Nephron (organoid): ENCODE measurements at regions not wholly inside any gene's neighbourhood (a gene's known extent, or its start where the extent isn't known, plus 50 kb on each side); places are given as distances from the start of the nearest gene placed in this dataset.

Source experiments
- H3K27ac Mint-ChIP-seq, 3 experiments: 2 replicates each; pipeline ENCODE4 v1.8.0; 2020; ENCODE audit warnings: mixed read lengths in 3 of 3, mild to moderate bottlenecking in 2 of 3, moderate library complexity in 1 of 3
- H3K27me3 Mint-ChIP-seq: 2 replicates; pipeline ENCODE4 v1.8.0; 2021; ENCODE audit warnings: low read depth, mild to moderate bottlenecking, moderate library complexity, mixed read lengths
- H3K36me3 Mint-ChIP-seq: 2 replicates; pipeline ENCODE4 v1.8.0; 2020; ENCODE audit warnings: low read depth, mixed read lengths
- H3K4me1 Mint-ChIP-seq: 2 replicates; pipeline ENCODE4 v1.8.0; 2020; ENCODE audit warnings: mixed read lengths
- H3K4me3 Mint-ChIP-seq, 3 experiments: 2 replicates each; pipeline ENCODE4 v1.8.0; 2020; ENCODE audit warnings: mild to moderate bottlenecking in 3 of 3, mixed read lengths in 3 of 3, moderate library complexity in 2 of 3
- H3K9me3 Mint-ChIP-seq: 2 replicates; pipeline ENCODE4 v1.8.0; 2020; ENCODE audit warnings: mixed read lengths
- TF ChIP-seq, protein P1 (sequence below), 3 experiments: fragments of 200-600 bp; sonication (generic); IDR thresholded peaks; one replicate each; pipeline ENCODE4 v1.5.0; 2021; ENCODE audit warnings: antibody characterized with exemption in 3 of 3; ENCODE audit not compliant: unreplicated experiment in 3 of 3

DNA sequence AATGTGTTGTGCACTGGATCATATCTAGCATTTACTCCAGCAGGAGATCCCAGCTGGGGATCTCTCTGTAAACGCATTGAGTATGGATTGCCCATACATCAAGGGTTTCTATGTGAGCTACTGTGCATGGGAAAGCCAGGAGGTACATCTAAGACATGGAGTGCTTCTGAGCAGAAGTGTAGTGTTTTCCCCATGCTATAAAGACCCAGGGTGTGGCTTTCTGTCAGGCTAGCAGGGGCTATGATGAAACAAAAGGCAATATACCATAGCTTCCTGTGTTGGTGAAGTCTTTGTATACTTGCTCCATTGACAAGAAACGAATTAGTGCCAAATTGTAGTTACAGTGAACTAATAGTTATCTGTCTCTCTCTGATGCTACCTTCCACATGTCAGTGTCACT, 329.3 kb upstream of the TLE4 start:
- Mint-ChIP-seq H3K4me3 (no peak overlapping the region), H3K27me3 (peaks cover 36% of the 10 kb centered on the region), H3K9me3 (no peaks in the 10 kb centered on the region), H3K4me1 (no peaks in the 10 kb centered on the region), H3K27ac (no peak overlapping the region), H3K36me3 (no peaks in the 10 kb centered on the region)
- TF ChIP-seq, protein P1, sequence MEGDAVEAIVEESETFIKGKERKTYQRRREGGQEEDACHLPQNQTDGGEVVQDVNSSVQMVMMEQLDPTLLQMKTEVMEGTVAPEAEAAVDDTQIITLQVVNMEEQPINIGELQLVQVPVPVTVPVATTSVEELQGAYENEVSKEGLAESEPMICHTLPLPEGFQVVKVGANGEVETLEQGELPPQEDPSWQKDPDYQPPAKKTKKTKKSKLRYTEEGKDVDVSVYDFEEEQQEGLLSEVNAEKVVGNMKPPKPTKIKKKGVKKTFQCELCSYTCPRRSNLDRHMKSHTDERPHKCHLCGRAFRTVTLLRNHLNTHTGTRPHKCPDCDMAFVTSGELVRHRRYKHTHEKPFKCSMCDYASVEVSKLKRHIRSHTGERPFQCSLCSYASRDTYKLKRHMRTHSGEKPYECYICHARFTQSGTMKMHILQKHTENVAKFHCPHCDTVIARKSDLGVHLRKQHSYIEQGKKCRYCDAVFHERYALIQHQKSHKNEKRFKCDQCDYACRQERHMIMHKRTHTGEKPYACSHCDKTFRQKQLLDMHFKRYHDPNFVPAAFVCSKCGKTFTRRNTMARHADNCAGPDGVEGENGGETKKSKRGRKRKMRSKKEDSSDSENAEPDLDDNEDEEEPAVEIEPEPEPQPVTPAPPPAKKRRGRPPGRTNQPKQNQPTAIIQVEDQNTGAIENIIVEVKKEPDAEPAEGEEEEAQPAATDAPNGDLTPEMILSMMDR (IDR thresholded peaks at IDR 0.05; ENCODE audit: unreplicated experiment in 3 of 3) = no peak

GRCh38 chr9:79246170-79246569, 325.6 kb upstream of the TLE4 start:
- no peak overlapping the region for H3K4me3 Mint-ChIP-seq
- peaks cover 31% of the 10 kb centered on the region for H3K27me3 Mint-ChIP-seq
- H3K27ac Mint-ChIP-seq = no peak overlapping the region
- no peaks in the 10 kb centered on the region for H3K4me1 Mint-ChIP-seq
- H3K36me3 Mint-ChIP-seq = no peaks in the 10 kb centered on the region
- TF ChIP-seq, protein P1 (IDR thresholded peaks at IDR 0.05; ENCODE audit: unreplicated experiment in 3 of 3) = no peak
- no peaks in the 10 kb centered on the region for H3K9me3 Mint-ChIP-seq

DNA sequence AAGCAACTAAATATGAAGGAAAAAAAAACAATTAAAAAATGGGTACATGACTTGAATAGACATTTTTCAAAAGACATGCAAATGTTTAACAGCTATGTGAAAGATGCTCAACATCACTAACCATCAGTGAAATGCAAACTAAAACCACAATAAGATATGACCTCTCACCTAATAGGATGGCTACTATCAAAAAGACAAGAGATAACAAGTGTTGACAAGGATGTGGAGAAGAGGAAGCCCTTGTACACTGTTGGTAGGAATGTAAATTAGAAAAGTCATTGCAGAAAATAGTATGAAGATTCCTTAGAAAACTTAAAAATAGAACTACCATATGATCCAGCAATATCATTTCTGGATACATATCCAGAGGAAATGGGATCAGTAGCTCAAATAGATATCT, 324.7 kb upstream of the TLE4 start:
- H3K27me3 Mint-ChIP-seq = peaks cover 36% of the 10 kb centered on the region
- H3K4me3 Mint-ChIP-seq = no peak overlapping the region
- TF ChIP-seq, protein P1 (IDR thresholded peaks at IDR 0.05; ENCODE audit: unreplicated experiment in 3 of 3) = no peak
- no peaks in the 10 kb centered on the region for H3K36me3 Mint-ChIP-seq
- no peak overlapping the region for H3K27ac Mint-ChIP-seq
- peaks cover 4% of the 10 kb centered on the region for H3K9me3 Mint-ChIP-seq
- H3K4me1 Mint-ChIP-seq = no peaks in the 10 kb centered on the region

DNA sequence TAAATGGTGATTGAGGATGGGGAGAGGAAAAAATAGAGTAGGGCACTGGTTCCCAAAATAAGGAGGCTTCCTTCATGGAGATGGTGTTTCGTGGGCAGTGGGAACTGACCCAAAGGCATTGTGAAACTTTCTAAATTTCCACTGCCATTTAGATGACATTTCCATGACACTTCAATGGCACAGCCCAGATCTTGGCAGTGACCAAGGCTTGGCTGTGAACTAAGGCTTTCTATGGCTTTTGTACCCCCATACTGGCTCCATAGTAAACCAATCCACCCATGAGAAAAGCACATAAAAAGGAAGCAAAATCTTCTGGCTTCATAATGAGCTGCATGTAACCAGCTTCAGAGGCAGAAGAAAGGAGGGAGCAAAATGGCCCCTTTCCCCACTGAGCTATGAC, 321.0 kb upstream of the TLE4 start:
- Mint-ChIP-seq H3K4me1 (peaks cover 4% of the 10 kb centered on the region), H3K4me3 (no peak overlapping the region), H3K9me3 (peaks cover 11% of the 10 kb centered on the region), H3K27me3 (peaks cover 34% of the 10 kb centered on the region), H3K36me3 (no peaks in the 10 kb centered on the region), H3K27ac (no peak overlapping the region)
- TF ChIP-seq, protein P1 (IDR thresholded peaks at IDR 0.05; ENCODE audit: unreplicated experiment in 3 of 3) = no peak

DNA sequence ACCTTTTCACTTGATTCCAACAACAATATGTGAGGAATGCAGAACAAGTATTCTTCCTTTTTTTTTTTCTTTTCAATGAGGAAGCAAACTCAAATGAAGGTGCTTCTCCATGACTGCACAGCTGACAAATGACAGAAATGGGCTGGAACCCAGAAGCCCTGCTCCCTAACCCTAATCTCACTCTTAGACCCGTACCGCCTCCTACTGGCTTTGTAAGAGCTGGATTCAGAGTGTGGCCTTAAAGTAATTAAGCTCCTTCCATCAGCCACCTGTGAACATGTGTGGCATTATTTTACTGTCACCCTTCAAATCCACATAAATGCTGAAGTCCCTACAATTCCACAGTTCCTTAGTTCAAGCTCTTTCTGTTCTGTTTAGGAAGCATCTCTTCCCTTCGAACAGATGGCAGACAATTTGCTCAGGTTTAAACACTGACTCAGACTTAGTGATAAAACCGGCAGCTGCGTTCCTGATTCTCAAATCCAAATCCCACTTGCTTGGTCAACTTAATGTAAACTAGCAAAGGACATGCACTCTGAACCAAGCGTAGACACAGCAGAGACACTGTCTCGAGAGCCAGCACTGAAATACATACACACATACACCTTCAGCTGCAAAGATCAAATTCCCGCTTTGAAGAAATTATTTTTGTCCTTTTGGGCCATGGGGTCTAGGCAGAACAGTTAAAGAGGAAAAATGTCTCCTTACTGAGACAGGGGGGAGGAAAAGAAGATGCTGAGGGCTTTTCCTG, 316.7 kb upstream of the TLE4 start:
- no peak overlapping the region for H3K27ac Mint-ChIP-seq
- H3K4me3 Mint-ChIP-seq = no peak overlapping the region
- TF ChIP-seq, protein P1 (IDR thresholded peaks at IDR 0.05; ENCODE audit: unreplicated experiment in 3 of 3) = peak in 1 of 3 experiments; percentile 28
- H3K36me3 Mint-ChIP-seq = no peaks in the 10 kb centered on the region
- peaks cover 34% of the 10 kb centered on the region for H3K27me3 Mint-ChIP-seq
- H3K9me3 Mint-ChIP-seq = peaks cover 11% of the 10 kb centered on the region
- H3K4me1 Mint-ChIP-seq = peaks cover 4% of the 10 kb centered on the region

GRCh38 chr9:79255651-79256260, 316.0 kb upstream of the TLE4 start:
- Mint-ChIP-seq H3K27ac (no peak overlapping the region), H3K4me1 (peaks cover 4% of the 10 kb centered on the region), H3K27me3 (peaks cover 41% of the 10 kb centered on the region), H3K9me3 (peaks cover 11% of the 10 kb centered on the region), H3K4me3 (no peak overlapping the region), H3K36me3 (no peaks in the 10 kb centered on the region)
- TF ChIP-seq, protein P1 (IDR thresholded peaks at IDR 0.05; ENCODE audit: unreplicated experiment in 3 of 3) = no peak
